ENCODE measurements at regions not wholly inside any gene's neighbourhood (a gene's known extent, or its start where the extent isn't known, plus 50 kb on each side); places are given as distances from the start of the nearest gene placed in this dataset.

- TF ChIP-seq, protein P1, sequence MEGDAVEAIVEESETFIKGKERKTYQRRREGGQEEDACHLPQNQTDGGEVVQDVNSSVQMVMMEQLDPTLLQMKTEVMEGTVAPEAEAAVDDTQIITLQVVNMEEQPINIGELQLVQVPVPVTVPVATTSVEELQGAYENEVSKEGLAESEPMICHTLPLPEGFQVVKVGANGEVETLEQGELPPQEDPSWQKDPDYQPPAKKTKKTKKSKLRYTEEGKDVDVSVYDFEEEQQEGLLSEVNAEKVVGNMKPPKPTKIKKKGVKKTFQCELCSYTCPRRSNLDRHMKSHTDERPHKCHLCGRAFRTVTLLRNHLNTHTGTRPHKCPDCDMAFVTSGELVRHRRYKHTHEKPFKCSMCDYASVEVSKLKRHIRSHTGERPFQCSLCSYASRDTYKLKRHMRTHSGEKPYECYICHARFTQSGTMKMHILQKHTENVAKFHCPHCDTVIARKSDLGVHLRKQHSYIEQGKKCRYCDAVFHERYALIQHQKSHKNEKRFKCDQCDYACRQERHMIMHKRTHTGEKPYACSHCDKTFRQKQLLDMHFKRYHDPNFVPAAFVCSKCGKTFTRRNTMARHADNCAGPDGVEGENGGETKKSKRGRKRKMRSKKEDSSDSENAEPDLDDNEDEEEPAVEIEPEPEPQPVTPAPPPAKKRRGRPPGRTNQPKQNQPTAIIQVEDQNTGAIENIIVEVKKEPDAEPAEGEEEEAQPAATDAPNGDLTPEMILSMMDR (IDR thresholded peaks at IDR 0.05 in 8 of 11, conservative IDR thresholded peaks at IDR 0.05 in 3 of 11): no peak
- TF ChIP-seq POLR2A (IDR thresholded peaks at IDR 0.05) (no peak), POLR2AphosphoS5 (IDR thresholded peaks at IDR 0.05) (no peak)
- H3K27ac ChIP-seq: no peak overlapping the region
- intact Hi-C loops (cut with DNase I; ENCODE audit: low total_unique reads): no loop called here
- no peaks in the 10 kb centered on the region for H3K27me3 ChIP-seq (replicated peaks in 1 of 7)
- 50 to 67% (median 56%) methylated on average over 1 of the region's 1 CpG for whole genome bisulfite sequencing, 5 donors
- no peaks in the 10 kb centered on the region for H3K9me3 ChIP-seq
- H3K36me3 ChIP-seq: no peaks in the 10 kb centered on the region
- no peak for DNase-seq
- H3K4me1 ChIP-seq: no peaks in the 10 kb centered on the region
- H3K4me3 ChIP-seq: no peak overlapping the region
These were observed 119.2 kb upstream of the LEF1 start for GRCh38 chr4:108287834-108288413.

DNA sequence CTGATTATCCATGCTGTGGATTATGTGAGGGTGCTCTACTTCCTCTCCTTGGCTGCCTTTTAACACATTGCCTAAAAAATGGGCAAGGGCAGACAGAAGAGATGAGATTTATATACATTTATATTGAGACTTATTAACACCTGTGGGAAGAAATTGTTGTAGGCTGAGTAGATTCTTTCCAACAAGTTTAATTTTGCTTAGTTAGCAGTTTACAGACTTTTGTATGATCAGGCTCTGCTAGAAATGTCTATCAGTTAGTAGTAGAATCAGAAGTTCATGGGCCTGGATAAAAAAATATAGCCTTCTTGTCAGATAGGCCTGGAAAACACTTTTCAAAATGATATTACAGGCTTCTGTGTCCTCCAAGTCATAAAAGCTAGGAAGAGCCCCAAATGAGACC is 111.3 kb upstream of the LEF1 start:
- Histone ChIP-seq H3K27ac (no peak overlapping the region), H3K9me3 (no peaks in the 10 kb centered on the region), H3K4me1 (no peaks in the 10 kb centered on the region), H3K27me3 (replicated peaks in 1 of 7) (no peaks in the 10 kb centered on the region), H3K4me3 (no peak overlapping the region), H3K36me3 (no peaks in the 10 kb centered on the region)
- intact Hi-C loops (cut with DNase I; ENCODE audit: low total_unique reads): no loop called here
- TF ChIP-seq, protein P1 (IDR thresholded peaks at IDR 0.05 in 8 of 11, conservative IDR thresholded peaks at IDR 0.05 in 3 of 11): no peak
- TF ChIP-seq POLR2A (IDR thresholded peaks at IDR 0.05) (no peak), POLR2AphosphoS5 (IDR thresholded peaks at IDR 0.05) (no peak)
- no peak for DNase-seq

- Histone ChIP-seq H3K27me3 (replicated peaks in 1 of 7) (no peaks in the 10 kb centered on the region), H3K27ac (no peak overlapping the region), H3K4me3 (no peak overlapping the region), H3K9me3 (no peaks in the 10 kb centered on the region), H3K36me3 (no peaks in the 10 kb centered on the region), H3K4me1 (no peaks in the 10 kb centered on the region)
- WGBS, 5 donors: 82 to 91% (median 87%) methylated on average over 3 of the region's 3 CpGs
- no peak for DNase-seq
- intact Hi-C loops (cut with DNase I; ENCODE audit: low total_unique reads): no loop called here
- TF ChIP-seq POLR2A (IDR thresholded peaks at IDR 0.05): no peak
- TF ChIP-seq POLR2AphosphoS5 (IDR thresholded peaks at IDR 0.05): no peak
- TF ChIP-seq, protein P1 (IDR thresholded peaks at IDR 0.05 in 8 of 11, conservative IDR thresholded peaks at IDR 0.05 in 3 of 11): no peak
These were observed 108.0 kb upstream of the LEF1 start for GRCh38 chr4:108276690-108277089.

GRCh38 chr4:108272986-108273385 is 104.3 kb upstream of the LEF1 start:
- intact Hi-C loops (cut with DNase I; ENCODE audit: low total_unique reads): no loop called here
- no peaks in the 10 kb centered on the region for H3K36me3 ChIP-seq
- no peak overlapping the region for H3K27ac ChIP-seq
- TF ChIP-seq, protein P1 (IDR thresholded peaks at IDR 0.05 in 8 of 11, conservative IDR thresholded peaks at IDR 0.05 in 3 of 11): no peak
- TF ChIP-seq POLR2AphosphoS5 (IDR thresholded peaks at IDR 0.05): no peak
- no peaks in the 10 kb centered on the region for H3K27me3 ChIP-seq (replicated peaks in 1 of 7)
- no peaks in the 10 kb centered on the region for H3K9me3 ChIP-seq
- H3K4me1 ChIP-seq: no peaks in the 10 kb centered on the region
- DNase-seq: no peak
- H3K4me3 ChIP-seq: no peak overlapping the region
